HEK293 (cell line): ENCODE measurements at regions not wholly inside any gene's neighbourhood (a gene's known extent, or its start where the extent isn't known, plus 50 kb on each side); places are given as distances from the start of the nearest gene placed in this dataset.

Experiments used
- CTCF ChIA-PET: fragments of 350-600 bp; formaldehyde crosslinking; extraction: SDS; loops from one replicate; lab custom pipeline; 2021; ENCODE audit warnings: antibody characterized with exemption; lab: Yijun Ruan, JAX
- POLR2A ChIA-PET: fragments of 300-600 bp; formaldehyde crosslinking; extraction: SDS; loops from one replicate; lab custom pipeline; 2020; ENCODE audit warnings: antibody characterized with exemption, inconsistent platforms; lab: Yijun Ruan, JAX
- H3K27ac ChIP-seq: fragments of 200-500 bp; sonication (Bioruptor generic); 2 replicates; pipeline ENCODE4 v1.5.1; 2014; ENCODE audit warnings: low read depth, low read length, control low read depth, inconsistent platforms; ENCODE audit errors: extremely low read depth
- H3K36me3 ChIP-seq, 2 experiments: fragments of 200-500 bp in 1 of 2; sonication (Bioruptor generic) in 1 of 2; 1 replicate in 1 of 2; 2 replicates in 1 of 2; pipeline ENCODE4 v1.5.1; 2014 to 2017; ENCODE audit warnings: inconsistent platforms in 2 of 2, low read length in 2 of 2; ENCODE audit not compliant: control insufficient read depth in 2 of 2, insufficient read depth in 1 of 2
- H3K4me1 ChIP-seq: fragments of 200-500 bp; sonication (Bioruptor generic); 2 replicates; pipeline ENCODE4 v1.5.1; 2014; ENCODE audit warnings: mild to moderate bottlenecking, low read length, inconsistent platforms; ENCODE audit not compliant: control insufficient read depth, insufficient read depth
- H3K4me3 ChIP-seq: 2 replicates; pipeline ENCODE4 v1.5.1; 2011; ENCODE audit warnings: low read depth, mild to moderate bottlenecking, control low read depth, low read length, moderate library complexity
- H3K9me3 ChIP-seq: fragments of 200-500 bp; sonication (Bioruptor generic); 2 replicates; pipeline ENCODE4 v1.5.1; 2014; ENCODE audit warnings: low read depth, low read length, inconsistent platforms; ENCODE audit not compliant: control insufficient read depth, insufficient read depth
- GLIS2 ChIP-seq: fragments of 450-650 bp; formaldehyde crosslinking; IDR thresholded peaks from 2 replicates; pipeline ENCODE4 v1.5.1; 2016; ENCODE audit warnings: missing biosample characterization, missing genetic modification characterization
- KLF1 ChIP-seq: fragments of 450-650 bp; formaldehyde crosslinking; IDR thresholded peaks from 2 replicates; pipeline ENCODE4 v1.5.1; 2016; ENCODE audit warnings: missing biosample characterization, missing genetic modification characterization
- KLF10 ChIP-seq: fragments of 450-650 bp; IDR thresholded peaks from 2 replicates; pipeline ENCODE4 v1.5.1; 2018; ENCODE audit warnings: missing biosample characterization, mild to moderate bottlenecking, missing genetic modification characterization
- KLF7 ChIP-seq: fragments of 450-650 bp; formaldehyde crosslinking; IDR thresholded peaks from 2 replicates; pipeline ENCODE4 v1.5.1; 2016; ENCODE audit warnings: missing biosample characterization, missing genetic modification characterization, borderline replicate concordance
- KLF8 ChIP-seq: fragments of 450-650 bp; formaldehyde crosslinking; IDR thresholded peaks from 2 replicates; pipeline ENCODE4 v1.5.1; 2016; ENCODE audit warnings: missing biosample characterization, missing genetic modification characterization
- PRDM2 ChIP-seq: fragments of 450-650 bp; formaldehyde crosslinking; IDR thresholded peaks from 2 replicates; pipeline ENCODE4 v1.5.1; 2016; ENCODE audit warnings: missing biosample characterization, missing genetic modification characterization, borderline replicate concordance
- RBAK ChIP-seq: fragments of 450-650 bp; formaldehyde crosslinking; IDR thresholded peaks from 2 replicates; pipeline ENCODE4 v1.5.1; 2016; ENCODE audit warnings: missing biosample characterization, missing genetic modification characterization
- REPIN1 ChIP-seq: fragments of 450-650 bp; formaldehyde crosslinking; IDR thresholded peaks from 2 replicates; pipeline ENCODE4 v1.5.1; 2017; ENCODE audit warnings: missing biosample characterization, missing genetic modification characterization, low read depth
- SCRT2 ChIP-seq: fragments of 450-650 bp; formaldehyde crosslinking; IDR thresholded peaks from 2 replicates; pipeline ENCODE4 v1.5.1; 2016; ENCODE audit warnings: missing biosample characterization, missing genetic modification characterization
- SP2 ChIP-seq: fragments of 450-650 bp; formaldehyde crosslinking; IDR thresholded peaks from 2 replicates; pipeline ENCODE4 v1.5.1; 2016; ENCODE audit warnings: missing biosample characterization, missing genetic modification characterization
- WT1 ChIP-seq: fragments of 450-650 bp; formaldehyde crosslinking; IDR thresholded peaks from 2 replicates; pipeline ENCODE4 v1.5.1; 2016; ENCODE audit warnings: missing biosample characterization, missing genetic modification characterization
- ZBTB26 ChIP-seq: fragments of 450-650 bp; formaldehyde crosslinking; optimal IDR thresholded peaks from 2 replicates; pipeline ENCODE3; 2016; ENCODE audit warnings: missing biosample characterization, mild to moderate bottlenecking, missing genetic modification characterization
- ZFP3 ChIP-seq: fragments of 450-650 bp; formaldehyde crosslinking; IDR thresholded peaks from 2 replicates; pipeline ENCODE4 v1.5.1; 2016; ENCODE audit warnings: low read depth, missing biosample characterization, missing genetic modification characterization
- ZNF112 ChIP-seq: fragments of 450-650 bp; formaldehyde crosslinking; IDR thresholded peaks from 2 replicates; pipeline ENCODE4 v1.5.0; 2017; ENCODE audit warnings: missing biosample characterization, missing genetic modification characterization
- ZNF132 ChIP-seq: fragments of 450-650 bp; formaldehyde crosslinking; IDR thresholded peaks from 2 replicates; pipeline ENCODE4 v1.5.1; 2017; ENCODE audit warnings: missing biosample characterization, missing genetic modification characterization, borderline replicate concordance
- ZNF133 ChIP-seq: fragments of 450-650 bp; formaldehyde crosslinking; IDR thresholded peaks from 2 replicates; pipeline ENCODE4 v1.5.1; 2016; ENCODE audit warnings: missing biosample characterization, missing genetic modification characterization
- ZNF174 ChIP-seq: fragments of 450-650 bp; formaldehyde crosslinking; IDR thresholded peaks from 2 replicates; pipeline ENCODE4 v1.5.0; 2017; ENCODE audit warnings: missing biosample characterization, mild to moderate bottlenecking, missing genetic modification characterization
- ZNF2 ChIP-seq: fragments of 450-650 bp; formaldehyde crosslinking; IDR thresholded peaks from 2 replicates; pipeline ENCODE4 v1.5.1; 2016; ENCODE audit warnings: missing biosample characterization, missing genetic modification characterization
- ZNF302 ChIP-seq: fragments of 450-650 bp; formaldehyde crosslinking; IDR thresholded peaks from 2 replicates; pipeline ENCODE4 v1.5.1; 2016; ENCODE audit warnings: missing biosample characterization, missing genetic modification characterization, low read depth
- ZNF398 ChIP-seq: fragments of 450-650 bp; formaldehyde crosslinking; IDR thresholded peaks from 2 replicates; pipeline ENCODE4 v1.5.1; 2017; ENCODE audit warnings: missing biosample characterization, missing genetic modification characterization
- ZNF510 ChIP-seq: fragments of 450-650 bp; formaldehyde crosslinking; IDR thresholded peaks from 2 replicates; pipeline ENCODE4 v1.5.1; 2018; ENCODE audit warnings: mild to moderate bottlenecking, missing genetic modification characterization, missing biosample characterization; ENCODE audit not compliant: insufficient replicate concordance
- ZNF521 ChIP-seq: fragments of 450-650 bp; formaldehyde crosslinking; IDR thresholded peaks from 2 replicates; pipeline ENCODE4 v1.5.1; 2017; ENCODE audit warnings: missing biosample characterization, mild to moderate bottlenecking, missing genetic modification characterization
- ZNF555 ChIP-seq: fragments of 450-650 bp; formaldehyde crosslinking; conservative IDR thresholded peaks from 2 replicates; pipeline ENCODE4 v1.5.1; 2017; ENCODE audit warnings: missing biosample characterization, mild to moderate bottlenecking, missing genetic modification characterization, inconsistent platforms
- ZNF560 ChIP-seq: fragments of 450-650 bp; formaldehyde crosslinking; IDR thresholded peaks from 2 replicates; pipeline ENCODE4 v1.5.1; 2017; ENCODE audit warnings: missing biosample characterization, missing genetic modification characterization, borderline replicate concordance
- ZNF580 ChIP-seq: fragments of 450-650 bp; formaldehyde crosslinking; IDR thresholded peaks from 2 replicates; pipeline ENCODE4 v1.5.1; 2016; ENCODE audit warnings: missing biosample characterization, missing genetic modification characterization
- ZNF585B ChIP-seq: fragments of 450-650 bp; formaldehyde crosslinking; IDR thresholded peaks from 2 replicates; pipeline ENCODE4 v1.5.1; 2016; ENCODE audit warnings: missing biosample characterization, missing genetic modification characterization
- ZNF777 ChIP-seq: fragments of 450-650 bp; formaldehyde crosslinking; IDR thresholded peaks from 2 replicates; pipeline ENCODE4 v1.5.1; 2017; ENCODE audit warnings: missing biosample characterization, missing genetic modification characterization, borderline replicate concordance
- TF ChIP-seq, protein P1 (sequence below): fragments of 450-650 bp; formaldehyde crosslinking; IDR thresholded peaks from 2 replicates; pipeline ENCODE4; 2016; ENCODE audit warnings: missing biosample characterization, missing genetic modification characterization

- ChIA-PET POLR2A (no interaction called here), CTCF (no interaction called here)
- TF ChIP-seq KLF7 (no peak), RBAK (tag by site-specific recombination) (no peak), KLF8 (tag by site-specific recombination) (no peak), ZNF585B (tag by site-specific recombination) (no peak), ZNF777 (no peak), SCRT2 (no peak), ZBTB26 (no peak), ZNF580 (tag by site-specific recombination) (no peak), ZFP3 (tag by site-specific recombination) (no peak), ZNF521 (tag by site-specific recombination) (no peak), GLIS2 (tag by site-specific recombination) (no peak), ZNF555 (no peak), ZNF174 (tag by site-specific recombination) (no peak)
- TF ChIP-seq, protein P1, sequence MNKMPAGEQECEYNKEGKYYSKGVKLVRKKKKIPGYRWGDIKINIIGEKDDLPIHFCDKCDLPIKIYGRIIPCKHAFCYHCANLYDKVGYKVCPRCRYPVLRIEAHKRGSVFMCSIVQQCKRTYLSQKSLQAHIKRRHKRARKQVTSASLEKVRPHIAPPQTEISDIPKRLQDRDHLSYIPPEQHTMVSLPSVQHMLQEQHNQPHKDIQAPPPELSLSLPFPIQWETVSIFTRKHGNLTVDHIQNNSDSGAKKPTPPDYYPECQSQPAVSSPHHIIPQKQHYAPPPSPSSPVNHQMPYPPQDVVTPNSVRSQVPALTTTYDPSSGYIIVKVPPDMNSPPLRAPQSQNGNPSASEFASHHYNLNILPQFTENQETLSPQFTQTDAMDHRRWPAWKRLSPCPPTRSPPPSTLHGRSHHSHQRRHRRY = no peak
- no peak overlapping the region for H3K27ac ChIP-seq
- no peaks in the 10 kb centered on the region for H3K36me3 ChIP-seq
- H3K4me1 ChIP-seq = peaks cover 12% of the 10 kb centered on the region
- H3K9me3 ChIP-seq = no peaks in the 10 kb centered on the region
- no peak overlapping the region for H3K4me3 ChIP-seq
Measured at GRCh38 chr7:12766416-12766815, 79.0 kb downstream of the ARL4A start.

- H3K36me3 ChIP-seq = no peaks in the 10 kb centered on the region
- TF ChIP-seq WT1 (no peak), ZNF302 (no peak), ZNF132 (tag by site-specific recombination) (no peak), ZNF398 (tag by site-specific recombination) (no peak), ZNF112 (no peak), KLF1 (tag by site-specific recombination) (no peak), ZNF560 (no peak), ZNF133 (no peak), SP2 (tag by site-specific recombination) (no peak), REPIN1 (tag by site-specific recombination) (no peak), KLF10 (tag by site-specific recombination) (no peak), ZNF510 (no peak), SCRT2 (no peak), PRDM2 (tag by site-specific recombination) (no peak), ZNF2 (tag by site-specific recombination) (no peak)
- CTCF ChIA-PET = interaction anchor here (0.7 kb wide), 2 partner anchors 39 to 358 kb away, joined by 4 to 5 read pairs; no protein-coding TSS in a partner anchor
- H3K9me3 ChIP-seq = no peaks in the 10 kb centered on the region
- POLR2A ChIA-PET = no interaction called here
- H3K4me3 ChIP-seq = no peak overlapping the region
- no peak overlapping the region for H3K27ac ChIP-seq
- H3K4me1 ChIP-seq = peaks cover 18% of the 10 kb centered on the region
Measured at GRCh38 chr7:12768948-12769347, 81.5 kb downstream of the ARL4A start.
